Right lobe of liver (tissue), 6 donors: ENCODE measurements at regions not wholly inside any gene's neighbourhood (a gene's known extent, or its start where the extent isn't known, plus 50 kb on each side); places are given as distances from the start of the nearest gene placed in this dataset.

ENCODE experiments used
- ATAC-seq, 4 donors: fragments of 200-7000 bp; cut with Tn5 transposase; one replicate each; pipeline ENCODE4 v1.9.1; 2020; ENCODE audit warnings: mild to moderate bottlenecking in 4 of 4, moderate library complexity in 4 of 4
- DNase-seq, 3 donors: peaks; one replicate each; pipeline ENCODE4 v3.0.0-alpha.2; 2020
- H3K27ac ChIP-seq, 3 donors: fragments of 200-600 bp; one replicate each; pipeline ENCODE4 v1.8.0; 2022
- H3K27me3 ChIP-seq, 2 donors: fragments of 200-600 bp; one replicate each; pipeline ENCODE4 v1.8.0; 2022
- H3K36me3 ChIP-seq, 4 donors: fragments of 200-600 bp; sonication (generic) in 1 of 4; one replicate each; pipeline versions ENCODE4 v1.5.1 to v1.8.0; 2017 to 2022; ENCODE audit warnings: control low read depth in 1 of 4
- H3K4me1 ChIP-seq, 4 donors: fragments of 200-600 bp; sonication (generic) in 1 of 4; one replicate each; pipeline versions ENCODE4 v1.5.1 to v1.8.0; 2017 to 2022; ENCODE audit warnings: control low read depth in 1 of 4
- H3K4me3 ChIP-seq, 3 donors: fragments of 200-600 bp; one replicate each; pipeline ENCODE4 v1.8.0; 2022
- H3K9me3 ChIP-seq, 4 donors: fragments of 200-600 bp; sonication (generic) in 1 of 4; one replicate each; pipeline versions ENCODE4 v1.5.1 to v1.8.0; 2017 to 2022; ENCODE audit warnings: control low read depth in 1 of 4
- CTCF ChIP-seq, 4 donors: fragments of 200-600 bp in 3 of 4; fragments of 450-650 bp in 1 of 4; IDR thresholded peaks; one replicate each; pipeline versions ENCODE4 v1.5.1 to v1.8.0; 2016 to 2022; ENCODE audit warnings: antibody characterized with exemption in 4 of 4, mild to moderate bottlenecking in 2 of 4
- POLR2A ChIP-seq: fragments of 450-650 bp; IDR thresholded peaks from one replicate; pipeline ENCODE4 v1.6.1; 2017; ENCODE audit warnings: antibody characterized with exemption, mild to moderate bottlenecking
- WGBS: methylation state at CpG from one replicate; pipeline ENCODE4 v1.1.6; 2018; ENCODE audit warnings: low coverage, low lambda C conversion rate; ENCODE audit not compliant: insufficient coverage; ENCODE audit errors: missing lambda C conversion rate; 5-methylcytosine and 5-hydroxymethylcytosine counted together
- intact Hi-C, 2 donors: fragments of 100-400 bp; cut with DNase I; formaldehyde crosslinking; loops; one replicate each; pipeline versions ENCODE4 v1.11.2 to v1.14.1; 2022
- donor health status: DM: no; HTN: yes; CAD: no.
- donor health status: DM: no; HTN: no; CAD: no.
- donor health status: DM: no; HTN: no; CAD: no.
- donor health status: DM: no; HTN: yes; CAD: no.
- donor health status: DM: no; HTN: yes; CAD: no.

GRCh38 chr3:127033171-127033570 is 50.3 kb downstream of the PLXNA1 start:
- ATAC-seq (no peak), DNase-seq (peak in 1 of 3 donors; percentile 49)
- no peaks in the 10 kb centered on the region for H3K9me3 ChIP-seq
- no peak overlapping the region for H3K4me3 ChIP-seq
- TF ChIP-seq CTCF (IDR thresholded peaks at IDR 0.05) (no peak), POLR2A (no peak)
- no peak overlapping the region for H3K27ac ChIP-seq
- no peaks in the 10 kb centered on the region for H3K36me3 ChIP-seq
- WGBS: 90% methylated on average over 4 of the region's 6 CpGs
- no peaks in the 10 kb centered on the region for H3K27me3 ChIP-seq
- no peaks in the 10 kb centered on the region for H3K4me1 ChIP-seq
- intact Hi-C loops: no loop called here

- Histone ChIP-seq H3K9me3 (no peaks in the 10 kb centered on the region), H3K4me3 (no peak overlapping the region), H3K27me3 (no peaks in the 10 kb centered on the region), H3K36me3 (no peaks in the 10 kb centered on the region), H3K4me1 (no peaks in the 10 kb centered on the region), H3K27ac (no peak overlapping the region)
- no CpG with 5 or more reads among the region's 20 CpGs for WGBS
- no peak for ATAC-seq
- TF ChIP-seq CTCF (IDR thresholded peaks at IDR 0.05) (no peak), POLR2A (no peak)
- intact Hi-C loops: no loop called here
- DNase-seq: peak in 1 of 3 donors; percentile 52
Observed at GRCh38 chr3:127033786-127034185, 50.9 kb downstream of the PLXNA1 start.

- ATAC-seq (no peak), DNase-seq (peak in 1 of 3 donors; percentile 55)
- Histone ChIP-seq H3K4me3 (no peak overlapping the region), H3K9me3 (no peaks in the 10 kb centered on the region), H3K4me1 (no peaks in the 10 kb centered on the region), H3K36me3 (no peaks in the 10 kb centered on the region), H3K27me3 (no peaks in the 10 kb centered on the region), H3K27ac (no peak overlapping the region)
- intact Hi-C loops: no loop called here
- 83% methylated on average over 2 of the region's 30 CpGs for WGBS
- TF ChIP-seq CTCF (IDR thresholded peaks at IDR 0.05) (no peak), POLR2A (no peak)
Observed at GRCh38 chr3:127034195-127034989, 51.5 kb downstream of the PLXNA1 start.

GRCh38 chr3:127034990-127035652 is 52.2 kb downstream of the PLXNA1 start:
- intact Hi-C loops: no loop called here
- no peaks in the 10 kb centered on the region for H3K36me3 ChIP-seq
- WGBS: 75% methylated on average over 2 of the region's 13 CpGs
- no peak for ATAC-seq
- no peaks in the 10 kb centered on the region for H3K9me3 ChIP-seq
- no peak overlapping the region for H3K27ac ChIP-seq
- peak in 1 of 3 donors; percentile 40 for DNase-seq
- no peaks in the 10 kb centered on the region for H3K4me1 ChIP-seq
- no peak for TF ChIP-seq CTCF (IDR thresholded peaks at IDR 0.05)
- no peak for TF ChIP-seq POLR2A
- no peaks in the 10 kb centered on the region for H3K27me3 ChIP-seq
- no peak overlapping the region for H3K4me3 ChIP-seq
